ENCODE measurements at regions not wholly inside any gene's neighbourhood (a gene's known extent, or its start where the extent isn't known, plus 50 kb on each side); places are given as distances from the start of the nearest gene placed in this dataset.

DNA sequence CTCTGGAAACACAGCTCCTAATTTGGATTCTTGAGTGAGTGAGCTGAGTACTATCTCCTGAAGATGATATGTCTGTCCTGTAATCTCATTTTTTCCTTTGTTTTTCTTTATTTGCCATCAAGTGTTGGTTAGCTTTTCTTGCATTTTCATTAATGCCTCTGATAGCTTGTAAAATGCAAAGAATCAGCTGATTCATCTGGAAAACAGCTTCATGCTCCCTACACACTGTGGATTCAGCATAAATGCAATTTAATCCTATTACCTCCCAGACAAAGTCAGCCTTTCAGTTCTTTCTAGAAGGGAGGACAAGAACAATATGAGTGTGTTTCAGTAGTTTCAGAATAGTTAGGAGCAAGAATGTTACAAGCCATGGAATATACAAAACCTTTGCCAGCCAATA is 79.4 kb downstream of the DACT1 start:
- no peak overlapping the region for H3K4me3 ChIP-seq (replicated peaks; ENCODE audit: low read depth, low read length)
- TF ChIP-seq, protein P1, sequence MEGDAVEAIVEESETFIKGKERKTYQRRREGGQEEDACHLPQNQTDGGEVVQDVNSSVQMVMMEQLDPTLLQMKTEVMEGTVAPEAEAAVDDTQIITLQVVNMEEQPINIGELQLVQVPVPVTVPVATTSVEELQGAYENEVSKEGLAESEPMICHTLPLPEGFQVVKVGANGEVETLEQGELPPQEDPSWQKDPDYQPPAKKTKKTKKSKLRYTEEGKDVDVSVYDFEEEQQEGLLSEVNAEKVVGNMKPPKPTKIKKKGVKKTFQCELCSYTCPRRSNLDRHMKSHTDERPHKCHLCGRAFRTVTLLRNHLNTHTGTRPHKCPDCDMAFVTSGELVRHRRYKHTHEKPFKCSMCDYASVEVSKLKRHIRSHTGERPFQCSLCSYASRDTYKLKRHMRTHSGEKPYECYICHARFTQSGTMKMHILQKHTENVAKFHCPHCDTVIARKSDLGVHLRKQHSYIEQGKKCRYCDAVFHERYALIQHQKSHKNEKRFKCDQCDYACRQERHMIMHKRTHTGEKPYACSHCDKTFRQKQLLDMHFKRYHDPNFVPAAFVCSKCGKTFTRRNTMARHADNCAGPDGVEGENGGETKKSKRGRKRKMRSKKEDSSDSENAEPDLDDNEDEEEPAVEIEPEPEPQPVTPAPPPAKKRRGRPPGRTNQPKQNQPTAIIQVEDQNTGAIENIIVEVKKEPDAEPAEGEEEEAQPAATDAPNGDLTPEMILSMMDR (IDR thresholded peaks at IDR 0.05; ENCODE audit: low read depth, low read length, missing control alignments): no peak
- DNase-seq (ENCODE audit: extremely low read depth, low read depth): no peak

GRCh38 chr14:58717813-58718212 is 80.1 kb downstream of the DACT1 start:
- H3K4me3 ChIP-seq (replicated peaks; ENCODE audit: low read depth, low read length): no peak overlapping the region
- no peak for DNase-seq (ENCODE audit: extremely low read depth, low read depth)
- TF ChIP-seq, protein P1 (IDR thresholded peaks at IDR 0.05; ENCODE audit: low read depth, low read length, missing control alignments): no peak

DNA sequence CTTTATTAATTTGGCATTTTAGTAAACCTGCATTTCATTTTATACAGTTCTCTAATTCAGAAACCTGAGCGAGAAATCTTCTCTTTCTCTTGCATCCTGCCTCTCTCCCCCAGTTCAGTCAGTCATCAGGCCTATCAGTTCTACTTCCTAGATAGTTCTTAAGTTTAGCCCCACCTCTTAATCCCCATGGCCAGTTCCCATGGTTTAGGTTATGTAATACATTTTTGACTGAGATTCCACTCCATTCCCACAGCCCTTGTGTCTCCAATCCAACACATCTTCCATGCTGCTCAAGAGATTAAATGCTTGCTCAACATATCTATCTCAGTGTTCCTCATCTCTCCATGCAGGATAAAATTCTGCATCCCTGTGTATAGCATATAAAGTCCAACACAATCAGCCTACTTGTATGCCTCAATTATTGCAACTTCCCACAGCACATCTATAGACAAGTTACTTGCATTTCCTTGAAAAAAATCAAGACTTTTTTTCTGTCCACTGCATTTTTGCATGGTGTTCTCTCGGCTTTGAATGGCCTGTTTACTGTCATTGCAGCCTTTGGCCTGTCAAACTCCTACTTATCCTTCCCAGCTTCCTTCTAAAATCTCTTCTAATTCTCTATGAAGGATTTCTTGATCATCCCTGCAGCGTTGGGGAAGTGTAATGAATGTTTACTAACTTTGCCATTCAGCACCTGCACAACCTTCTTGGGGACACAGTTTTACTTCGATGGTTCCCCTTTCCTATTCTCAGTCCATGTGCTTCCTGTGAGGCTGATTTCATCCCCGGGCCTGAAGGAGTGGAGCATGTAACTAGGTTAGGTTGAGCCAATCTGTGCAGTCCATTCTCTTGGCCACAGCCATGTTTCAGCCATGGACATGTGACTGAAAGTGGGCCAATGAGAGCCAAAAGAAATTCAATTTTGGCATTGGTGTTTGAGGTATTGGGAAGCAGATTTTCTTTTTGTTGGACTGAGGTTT is 80.8 kb downstream of the DACT1 start:
- no peak for DNase-seq (ENCODE audit: extremely low read depth, low read depth)
- H3K4me3 ChIP-seq (replicated peaks; ENCODE audit: low read depth, low read length): no peak overlapping the region
- TF ChIP-seq, protein P1 (IDR thresholded peaks at IDR 0.05; ENCODE audit: low read depth, low read length, missing control alignments): no peak

DNA sequence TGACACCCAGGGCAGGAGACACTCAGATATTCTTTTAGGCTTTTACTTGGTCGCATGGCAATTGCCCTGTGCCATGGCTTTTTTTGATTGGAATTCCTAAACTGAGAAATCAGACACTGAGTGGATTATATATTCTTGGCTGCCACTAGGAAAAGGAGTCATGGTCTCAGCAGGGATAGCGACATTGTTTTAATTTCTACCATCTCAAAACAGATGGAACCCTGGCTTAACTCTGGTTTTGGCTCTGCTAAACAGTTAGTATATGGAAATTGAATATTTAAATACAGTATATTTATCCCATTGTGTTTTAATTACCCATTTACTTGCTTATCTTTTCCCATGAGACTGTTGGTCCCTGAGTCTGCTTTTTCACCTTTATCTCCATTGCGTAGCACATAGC is 84.0 kb downstream of the DACT1 start:
- H3K4me3 ChIP-seq (replicated peaks; ENCODE audit: low read depth, low read length): no peak overlapping the region
- TF ChIP-seq, protein P1 (IDR thresholded peaks at IDR 0.05; ENCODE audit: low read depth, low read length, missing control alignments): no peak
- no peak for DNase-seq (ENCODE audit: extremely low read depth, low read depth)

DNA sequence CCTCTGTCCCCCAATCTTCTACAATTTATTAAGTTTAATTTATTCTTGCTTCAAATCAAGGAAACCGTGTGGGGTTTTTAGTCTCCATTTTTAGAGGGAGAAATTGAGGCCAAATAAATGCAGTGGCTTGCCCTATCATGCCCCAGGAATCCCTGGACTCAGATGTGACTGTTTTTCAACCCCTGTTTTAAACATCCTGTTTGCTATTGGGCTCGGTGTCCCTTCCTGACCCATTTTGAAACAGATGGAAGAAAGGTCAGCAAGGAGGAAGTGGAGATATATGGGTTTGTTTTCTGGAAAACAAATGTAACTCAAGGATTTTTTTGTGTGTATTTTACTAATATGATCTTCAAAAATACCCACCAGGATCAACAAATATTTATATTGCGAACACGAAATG is 84.7 kb downstream of the DACT1 start:
- DNase-seq (ENCODE audit: extremely low read depth, low read depth): no peak
- TF ChIP-seq, protein P1 (IDR thresholded peaks at IDR 0.05; ENCODE audit: low read depth, low read length, missing control alignments): no peak
- no peak overlapping the region for H3K4me3 ChIP-seq (replicated peaks; ENCODE audit: low read depth, low read length)

DNA sequence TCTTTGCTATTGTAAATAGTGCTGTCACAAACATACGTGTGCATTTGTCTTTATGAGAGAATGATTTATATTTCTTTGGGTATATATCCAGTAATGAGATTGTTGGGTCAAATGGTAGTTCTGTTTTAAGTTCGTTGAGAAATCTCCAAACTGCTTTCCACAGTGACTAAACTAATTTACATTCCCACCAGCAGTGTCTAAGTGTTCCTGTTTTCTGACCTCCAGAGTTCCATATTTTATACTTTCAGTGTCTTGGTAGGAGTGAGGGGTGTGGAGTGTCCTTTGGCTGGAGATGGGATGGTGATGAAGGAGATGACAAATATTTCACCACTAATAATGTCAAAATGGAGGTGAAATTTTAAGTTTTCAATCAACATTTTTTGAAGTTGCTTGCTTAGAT is 86.4 kb downstream of the DACT1 start:
- TF ChIP-seq, protein P1 (IDR thresholded peaks at IDR 0.05; ENCODE audit: low read depth, low read length, missing control alignments): no peak
- no peak overlapping the region for H3K4me3 ChIP-seq (replicated peaks; ENCODE audit: low read depth, low read length)
- no peak for DNase-seq (ENCODE audit: extremely low read depth, low read depth)
